Stomach (tissue), 8 donors: ENCODE measurements at regions not wholly inside any gene's neighbourhood (a gene's known extent, or its start where the extent isn't known, plus 50 kb on each side); places are given as distances from the start of the nearest gene placed in this dataset.

ENCODE experiments used
- DNase-seq, 2 donors: peaks; one replicate each; pipeline versions ENCODE4 v3.0.0 to v3.0.0-alpha.2; 2013 to 2019
- H3K27ac ChIP-seq, 5 donors: fragments of 200-600 bp in 4 of 5; sonication (generic) in 4 of 5; one replicate each; pipeline ENCODE4 v1.5.1; 2013 to 2019; ENCODE audit warnings: mild to moderate bottlenecking in 1 of 5, moderate library complexity in 1 of 5
- H3K27me3 ChIP-seq, 3 donors: fragments of 200-600 bp; sonication (generic); one replicate each; pipeline ENCODE4 v1.5.1; 2017 to 2019; ENCODE audit warnings: mixed run types in 1 of 3
- H3K36me3 ChIP-seq, 4 donors: fragments of 200-600 bp; sonication (generic); 1 replicate in 3 of 4; 2 replicates in 1 of 4; pipeline ENCODE4 v1.5.1; 2016 to 2019
- H3K4me1 ChIP-seq, 4 donors: fragments of 200-600 bp; sonication (generic); one replicate each; pipeline ENCODE4 v1.5.1; 2016 to 2019
- H3K4me3 ChIP-seq, 4 donors: fragments of 200-600 bp; sonication (generic) in 3 of 4; one replicate each; pipeline ENCODE4 v1.5.1; 2016 to 2019; ENCODE audit warnings: mild to moderate bottlenecking in 1 of 4
- H3K9me3 ChIP-seq, 4 donors: fragments of 200-600 bp; sonication (generic); one replicate each; pipeline ENCODE4 v1.5.1; 2016 to 2019
- EP300 ChIP-seq: sonication (generic); formaldehyde crosslinking; IDR thresholded peaks from one replicate; pipeline ENCODE4 v1.6.1; 2017; ENCODE audit warnings: antibody characterized with exemption
- POLR2A ChIP-seq, 4 donors: fragments of 450-650 bp; IDR thresholded peaks; one replicate each; pipeline ENCODE4 v1.6.1; 2016; ENCODE audit warnings: antibody characterized with exemption in 4 of 4, control low read depth in 2 of 4, mild to moderate bottlenecking in 1 of 4, moderate library complexity in 1 of 4
- POLR2AphosphoS5 ChIP-seq, 3 donors: sonication (generic); formaldehyde crosslinking; IDR thresholded peaks; one replicate each; pipeline ENCODE4 v1.6.1; 2016; ENCODE audit warnings: antibody characterized with exemption in 3 of 3
- WGBS, 5 donors: extraction: QIAGEN DNeasy Blood & Tissue Kit in 3 of 5; methylation state at CpG; one replicate each; pipeline versions ENCODE4 v1.1.5 to v1.1.7; 2013 to 2018; 5-methylcytosine and 5-hydroxymethylcytosine counted together
- intact Hi-C: fragments of 100-400 bp; cut with DNase I; formaldehyde crosslinking; loops from one replicate; pipeline ENCODE4 v1.15.1; 2023; ENCODE audit warnings: low total_unique reads
- TF ChIP-seq, protein P1 (sequence below), 7 experiments: fragments of 450-650 bp in 4 of 7; fragments of 200-600 bp in 3 of 7; sonication (generic) in 3 of 7; IDR thresholded peaks; one replicate each; pipeline ENCODE4 v1.5.1; 2016 to 2019; ENCODE audit warnings: antibody characterized with exemption in 7 of 7, control low read depth in 2 of 7, mild to moderate bottlenecking in 1 of 7
- donor health status: healthy with polysubstance abuse.
- donor health status: Bipolar disorder and iron deficiency.
- donor health status: healthy.

- intact Hi-C loops, result no loop called here
- H3K27ac ChIP-seq, result no peak overlapping the region
- WGBS, 5 donors, result 64 to 71% (median 67%) methylated on average over 4 of the region's 4 CpGs
- H3K27me3 ChIP-seq, result no peaks in the 10 kb centered on the region
- H3K36me3 ChIP-seq, result no peaks in the 10 kb centered on the region
- no peaks in the 10 kb centered on the region for H3K9me3 ChIP-seq
- TF ChIP-seq, protein P1, sequence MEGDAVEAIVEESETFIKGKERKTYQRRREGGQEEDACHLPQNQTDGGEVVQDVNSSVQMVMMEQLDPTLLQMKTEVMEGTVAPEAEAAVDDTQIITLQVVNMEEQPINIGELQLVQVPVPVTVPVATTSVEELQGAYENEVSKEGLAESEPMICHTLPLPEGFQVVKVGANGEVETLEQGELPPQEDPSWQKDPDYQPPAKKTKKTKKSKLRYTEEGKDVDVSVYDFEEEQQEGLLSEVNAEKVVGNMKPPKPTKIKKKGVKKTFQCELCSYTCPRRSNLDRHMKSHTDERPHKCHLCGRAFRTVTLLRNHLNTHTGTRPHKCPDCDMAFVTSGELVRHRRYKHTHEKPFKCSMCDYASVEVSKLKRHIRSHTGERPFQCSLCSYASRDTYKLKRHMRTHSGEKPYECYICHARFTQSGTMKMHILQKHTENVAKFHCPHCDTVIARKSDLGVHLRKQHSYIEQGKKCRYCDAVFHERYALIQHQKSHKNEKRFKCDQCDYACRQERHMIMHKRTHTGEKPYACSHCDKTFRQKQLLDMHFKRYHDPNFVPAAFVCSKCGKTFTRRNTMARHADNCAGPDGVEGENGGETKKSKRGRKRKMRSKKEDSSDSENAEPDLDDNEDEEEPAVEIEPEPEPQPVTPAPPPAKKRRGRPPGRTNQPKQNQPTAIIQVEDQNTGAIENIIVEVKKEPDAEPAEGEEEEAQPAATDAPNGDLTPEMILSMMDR (IDR thresholded peaks at IDR 0.05), result no peak
- TF ChIP-seq POLR2A (IDR thresholded peaks at IDR 0.05) (no peak), POLR2AphosphoS5 (IDR thresholded peaks at IDR 0.05) (no peak), EP300 (no peak)
- no peak for DNase-seq
- H3K4me3 ChIP-seq, result no peak overlapping the region
- H3K4me1 ChIP-seq, result no peaks in the 10 kb centered on the region
These were observed 195.8 kb downstream of the MTHFS start for GRCh38 chr15:79700951-79701480.

DNA sequence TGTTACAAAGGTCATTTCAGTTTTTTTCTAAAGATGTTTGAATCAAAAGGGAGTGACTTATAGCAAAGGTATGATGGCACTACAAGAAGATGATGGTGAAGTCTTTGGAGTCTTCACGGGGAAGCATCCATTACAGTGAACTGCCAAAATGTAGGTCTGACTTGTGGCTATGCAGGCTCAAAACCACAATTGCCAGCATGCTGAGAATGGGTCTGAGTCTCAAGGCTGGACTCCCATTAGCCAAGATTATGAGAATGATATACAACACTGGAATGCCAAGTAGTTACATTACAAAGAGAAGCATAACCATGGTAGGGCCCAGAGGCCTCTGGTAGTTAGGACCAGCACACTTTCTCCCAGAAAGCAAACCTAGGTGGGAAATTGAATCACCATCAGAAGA is 194.2 kb downstream of the MTHFS start:
- 87 to 100% (median 97%) methylated on average over 1 of the region's 1 CpG for WGBS, 5 donors
- intact Hi-C loops, result no loop called here
- Histone ChIP-seq H3K27me3 (no peaks in the 10 kb centered on the region), H3K4me1 (no peaks in the 10 kb centered on the region), H3K36me3 (no peaks in the 10 kb centered on the region), H3K27ac (no peak overlapping the region), H3K9me3 (peaks cover 0 to 6% (median 0%) of the 10 kb centered on the region in 4 donors), H3K4me3 (no peak overlapping the region)
- no peak for TF ChIP-seq EP300
- TF ChIP-seq POLR2A (IDR thresholded peaks at IDR 0.05), result no peak
- TF ChIP-seq, protein P1 (IDR thresholded peaks at IDR 0.05), result no peak
- TF ChIP-seq POLR2AphosphoS5 (IDR thresholded peaks at IDR 0.05), result no peak
- DNase-seq, result no peak

GRCh38 chr15:79721256-79721655 is 175.6 kb downstream of the MTHFS start:
- no peak for TF ChIP-seq POLR2AphosphoS5 (IDR thresholded peaks at IDR 0.05)
- TF ChIP-seq EP300, result no peak
- TF ChIP-seq POLR2A (IDR thresholded peaks at IDR 0.05), result no peak
- TF ChIP-seq, protein P1 (IDR thresholded peaks at IDR 0.05), result no peak
- peaks cover 0 to 7% (median 0%) of the 10 kb centered on the region in 4 donors for H3K9me3 ChIP-seq
- H3K4me3 ChIP-seq, result no peak overlapping the region
- WGBS, 5 donors, result 89 to 97% (median 95%) methylated on average over 1 of the region's 1 CpG
- intact Hi-C loops, result no loop called here
- no peaks in the 10 kb centered on the region for H3K4me1 ChIP-seq
- DNase-seq, result no peak
- no peaks in the 10 kb centered on the region for H3K36me3 ChIP-seq
- no peak overlapping the region for H3K27ac ChIP-seq
- no peaks in the 10 kb centered on the region for H3K27me3 ChIP-seq

GRCh38 chr15:79724312-79724711 is 172.5 kb downstream of the MTHFS start:
- TF ChIP-seq, protein P1 (IDR thresholded peaks at IDR 0.05), result no peak
- TF ChIP-seq EP300 (no peak), POLR2A (IDR thresholded peaks at IDR 0.05) (no peak), POLR2AphosphoS5 (IDR thresholded peaks at IDR 0.05) (no peak)

More at GRCh38 chr15:79724312-79724711, 172.5 kb downstream of the MTHFS start:
- no peaks in the 10 kb centered on the region for H3K36me3 ChIP-seq
- no peak overlapping the region for H3K4me3 ChIP-seq
- H3K9me3 ChIP-seq, result peaks cover 0 to 7% (median 0%) of the 10 kb centered on the region in 4 donors
- intact Hi-C loops, result no loop called here
- H3K27me3 ChIP-seq, result peaks cover 0 to 7% (median 0%) of the 10 kb centered on the region in 3 donors
- H3K4me1 ChIP-seq, result no peaks in the 10 kb centered on the region
- no peak for DNase-seq
- no peak overlapping the region for H3K27ac ChIP-seq
